Gastrocnemius medialis (tissue), 4 donors: ENCODE measurements at regions not wholly inside any gene's neighbourhood (a gene's known extent, or its start where the extent isn't known, plus 50 kb on each side); places are given as distances from the start of the nearest gene placed in this dataset.

Experiments used
- ATAC-seq, 2 donors: fragments of 150-250 bp; one replicate each; pipeline ENCODE4 v1.9.1; 2016
- DNase-seq, 2 donors: peaks; one replicate each; pipeline ENCODE4 v3.0.0-alpha.2; 2019
- H3K27ac ChIP-seq, 4 donors: fragments of 200-600 bp; sonication (generic); 1 replicate in 1 of 4; 2 replicates in 3 of 4; pipeline ENCODE4 v1.5.1; 2016 to 2018; ENCODE audit warnings: mild to moderate bottlenecking in 2 of 4, moderate library complexity in 1 of 4
- H3K27me3 ChIP-seq, 3 donors: fragments of 200-600 bp; sonication (generic) in 2 of 3; 1 replicate in 1 of 3; 2 replicates in 2 of 3; pipeline versions ENCODE4 v1.5.1 to v1.6.0; 2016 to 2019; ENCODE audit warnings: mild to moderate bottlenecking in 1 of 3, moderate library complexity in 1 of 3
- H3K36me3 ChIP-seq, 2 donors: fragments of 200-600 bp; sonication (generic) in 1 of 2; one replicate each; pipeline ENCODE4 v1.5.1; 2017 to 2018
- H3K4me1 ChIP-seq, 2 donors: fragments of 200-600 bp; sonication (generic) in 1 of 2; one replicate each; pipeline ENCODE4 v1.5.1; 2016 to 2017; ENCODE audit warnings: mild to moderate bottlenecking in 2 of 2
- H3K4me3 ChIP-seq, 4 donors: fragments of 200-600 bp; sonication (generic) in 3 of 4; 1 replicate in 1 of 4; 2 replicates in 3 of 4; pipeline ENCODE4 v1.5.1; 2016 to 2019; ENCODE audit warnings: mild to moderate bottlenecking in 2 of 4
- H3K9me3 ChIP-seq, 3 donors: fragments of 200-600 bp; sonication (generic) in 2 of 3; 1 replicate in 1 of 3; 2 replicates in 2 of 3; pipeline ENCODE4 v1.5.1; 2016 to 2019
- CTCF ChIP-seq, 5 experiments: fragments of 450-650 bp in 3 of 5; fragments of 200-600 bp in 2 of 5; sonication (generic) in 2 of 5; IDR thresholded peaks in 4 of 5; conservative IDR thresholded peaks in 1 of 5; 1 replicate in 4 of 5; 2 replicates in 1 of 5; pipeline ENCODE4 v1.5.1; 2016 to 2019; ENCODE audit warnings: antibody characterized with exemption in 5 of 5, mild to moderate bottlenecking in 3 of 5, moderate library complexity in 3 of 5
- POLR2A ChIP-seq, 2 donors: fragments of 450-650 bp; IDR thresholded peaks; one replicate each; pipeline ENCODE4 v1.6.1; 2017; ENCODE audit warnings: antibody characterized with exemption in 2 of 2, mild to moderate bottlenecking in 2 of 2, moderate library complexity in 2 of 2
- in situ Hi-C, 4 donors: fragments of 200-750 bp; cut with MboI; loops; one replicate each; pipeline versions ENCODE4 v1.15.0 to v1.8.0; 2017; ENCODE audit warnings: low sequenced_read_pairs in 4 of 4
- intact Hi-C: fragments of 100-400 bp; cut with DNase I; formaldehyde crosslinking; loops from one replicate; pipeline ENCODE4 v1.15.1; 2023; ENCODE audit warnings: low total_unique reads

GRCh38 chr3:15896500-15896899 lies 98.7 kb upstream of the ANKRD28 start:
- in situ Hi-C loops = no loop called here
- H3K27ac ChIP-seq = no peak overlapping the region
- H3K27me3 ChIP-seq = no peaks in the 10 kb centered on the region
- no peaks in the 10 kb centered on the region for H3K36me3 ChIP-seq
- intact Hi-C loops = no loop called here
- H3K4me3 ChIP-seq = no peak overlapping the region
- DNase-seq (no peak), ATAC-seq (no peak)
- peaks cover 16 to 25% of the 10 kb centered on the region in 2 donors for H3K4me1 ChIP-seq
- H3K9me3 ChIP-seq = no peaks in the 10 kb centered on the region
- TF ChIP-seq POLR2A (IDR thresholded peaks at IDR 0.05) = no peak
- TF ChIP-seq CTCF (IDR thresholded peaks at IDR 0.05 in 4 of 5, conservative IDR thresholded peaks at IDR 0.05 in 1 of 5) = no peak

GRCh38 chr3:15899388-15899787 lies 101.6 kb upstream of the ANKRD28 start:
- Histone ChIP-seq H3K9me3 (no peaks in the 10 kb centered on the region), H3K4me1 (peaks cover 26 to 28% of the 10 kb centered on the region in 2 donors), H3K4me3 (no peak overlapping the region), H3K36me3 (no peaks in the 10 kb centered on the region), H3K27me3 (no peaks in the 10 kb centered on the region), H3K27ac (peak overlapping the region; percentile 3 to 89 (median 25))
- intact Hi-C loops (no loop called here), in situ Hi-C loops (no loop called here)
- no peak for DNase-seq
- TF ChIP-seq POLR2A (IDR thresholded peaks at IDR 0.05) (no peak), CTCF (IDR thresholded peaks at IDR 0.05 in 4 of 5, conservative IDR thresholded peaks at IDR 0.05 in 1 of 5) (no peak)
- no peak for ATAC-seq

- Histone ChIP-seq H3K27ac (peak overlapping the region; percentile 81 to 95 (median 87)), H3K4me3 (no peak overlapping the region), H3K27me3 (no peaks in the 10 kb centered on the region), H3K36me3 (no peaks in the 10 kb centered on the region), H3K9me3 (no peaks in the 10 kb centered on the region), H3K4me1 (peaks cover 22 to 31% of the 10 kb centered on the region in 2 donors)
- peak in 1 of 2 donors; percentile 21 for TF ChIP-seq POLR2A (IDR thresholded peaks at IDR 0.05)
- TF ChIP-seq CTCF (IDR thresholded peaks at IDR 0.05 in 4 of 5, conservative IDR thresholded peaks at IDR 0.05 in 1 of 5) = no peak
- intact Hi-C loops (loop anchor here (2.0 kb wide), 1 partner anchor 44 kb away; no protein-coding TSS in a partner anchor), in situ Hi-C loops (no loop called here)
- ATAC-seq (peak; percentile 84 to 91), DNase-seq (peak; percentile 80 to 87)
These were observed 105.4 kb upstream of the ANKRD28 start for GRCh38 chr3:15903164-15903563.

GRCh38 chr3:15903759-15904720 lies 106.3 kb upstream of the ANKRD28 start:
- Histone ChIP-seq H3K4me1 (peaks cover 22 to 31% of the 10 kb centered on the region in 2 donors), H3K27ac (peak overlapping the region; percentile 81 to 95 (median 87)), H3K4me3 (peak overlapping the region in 1 of 4 donors; percentile 6), H3K36me3 (no peaks in the 10 kb centered on the region), H3K9me3 (no peaks in the 10 kb centered on the region), H3K27me3 (no peaks in the 10 kb centered on the region)
- DNase-seq = peak; percentile 83 to 96
- no peak for TF ChIP-seq CTCF (IDR thresholded peaks at IDR 0.05 in 4 of 5, conservative IDR thresholded peaks at IDR 0.05 in 1 of 5)
- no peak for TF ChIP-seq POLR2A (IDR thresholded peaks at IDR 0.05)
- intact Hi-C loops (loop anchor here (1.0 to 2.0 kb wide), 2 partner anchors 45 to 60 kb away; no protein-coding TSS in a partner anchor), in situ Hi-C loops (no loop called here)
- ATAC-seq = peak; percentile 80
